Adrenal gland (tissue), 9 donors: ENCODE measurements at regions not wholly inside any gene's neighbourhood (a gene's known extent, or its start where the extent isn't known, plus 50 kb on each side); places are given as distances from the start of the nearest gene placed in this dataset.
"Not testable (repeated sequence)": the region's sequence is repeated elsewhere in the genome, so short reads cannot be mapped to it uniquely, and the experiment has no call there.

Source experiments
- DNase-seq, 7 donors: peaks; one replicate each; pipeline ENCODE4 v3.0.0-alpha.2; 2019 to 2020
- H3K27ac ChIP-seq, 5 donors: fragments of 200-600 bp; sonication (generic) in 4 of 5; 1 replicate in 3 of 5; 2 replicates in 2 of 5; pipeline versions ENCODE4 v1.5.1 to v1.8.0; 2016 to 2020; ENCODE audit warnings: mild to moderate bottlenecking in 1 of 5
- H3K27me3 ChIP-seq: fragments of 200-600 bp; 2 replicates; pipeline ENCODE4 v1.8.0; 2021
- H3K36me3 ChIP-seq, 2 donors: fragments of 200-600 bp; replicated peaks in 1 of 2; 1 replicate in 1 of 2; 2 replicates in 1 of 2; pipeline versions ENCODE4 v1.5.1 to v1.8.0; 2018 to 2022
- H3K4me1 ChIP-seq, 2 donors: fragments of 200-600 bp; replicated peaks in 1 of 2; 1 replicate in 1 of 2; 2 replicates in 1 of 2; pipeline versions ENCODE4 v1.5.1 to v1.8.0; 2018 to 2021
- H3K4me3 ChIP-seq, 4 donors: fragments of 200-600 bp; sonication (generic) in 3 of 4; one replicate each; pipeline ENCODE4 v1.5.1; 2016 to 2018
- H3K9me3 ChIP-seq, 3 donors: fragments of 200-600 bp; sonication (generic) in 1 of 3; replicated peaks in 1 of 3; 1 replicate in 2 of 3; 2 replicates in 1 of 3; pipeline versions ENCODE4 v1.5.1 to v1.8.0; 2016 to 2021
- WGBS, 4 donors: extraction: QIAGEN DNeasy Blood & Tissue Kit in 2 of 4; methylation state at CpG; one replicate each; pipeline versions ENCODE4 v1.1.5 to v1.1.7; 2013 to 2017; 5-methylcytosine and 5-hydroxymethylcytosine counted together
- intact Hi-C, 2 donors: fragments of 100-400 bp; cut with DNase I; formaldehyde crosslinking; loops; one replicate each; pipeline versions ENCODE4 v1.14.1 to v1.15.0; 2022 to 2023
- donor health status: healthy with polysubstance abuse.
- donor health status: Bipolar disorder and iron deficiency.
- donor health status: DM: yes; HTN: yes; CAD: no.
- donor health status: DM: no; HTN: no; CAD: no.
- donor health status: DM: no; HTN: no; CAD: no.

- not testable (repeated sequence) for DNase-seq
- WGBS, 4 donors, result 26 to 82% (median 56%) methylated on average over 2 to 4 of the region's 6 CpGs
Observed at GRCh38 chr2:111439237-111439636, 318.5 kb downstream of the BCL2L11 start.

GRCh38 chr2:111441614-111442013 lies 320.9 kb downstream of the BCL2L11 start:
- H3K36me3 ChIP-seq, H3K9me3 ChIP-seq, H3K4me3 ChIP-seq, H3K27me3 ChIP-seq, intact Hi-C loops, H3K27ac ChIP-seq, H3K4me1 ChIP-seq, DNase-seq: not testable (repeated sequence)
- WGBS, 4 donors, result 73 to 86% (median 81%) methylated on average over 3 to 4 of the region's 5 CpGs

More at GRCh38 chr2:111439237-111439636, 318.5 kb downstream of the BCL2L11 start:
- H3K36me3 ChIP-seq, H3K4me1 ChIP-seq, H3K27me3 ChIP-seq, H3K9me3 ChIP-seq, intact Hi-C loops, H3K27ac ChIP-seq, H3K4me3 ChIP-seq: not testable (repeated sequence)

GRCh38 chr2:111442767-111443454 lies 322.2 kb downstream of the BCL2L11 start:
- H3K36me3 ChIP-seq, intact Hi-C loops, H3K4me3 ChIP-seq, H3K27ac ChIP-seq, H3K27me3 ChIP-seq, H3K9me3 ChIP-seq, H3K4me1 ChIP-seq, DNase-seq: not testable (repeated sequence)
- 78 to 100% (median 83%) methylated on average over 1 to 5 of the region's 8 CpGs; no CpG with 5 or more reads in 1 of the 4 donors for WGBS, 4 donors

GRCh38 chr2:111444516-111444915 lies 323.8 kb downstream of the BCL2L11 start:
- H3K4me3 ChIP-seq, H3K27ac ChIP-seq, DNase-seq, intact Hi-C loops, H3K27me3 ChIP-seq, H3K4me1 ChIP-seq, H3K9me3 ChIP-seq, H3K36me3 ChIP-seq: not testable (repeated sequence)
- WGBS, 4 donors, result no CpG with 5 or more reads among the region's 2 CpGs

GRCh38 chr2:111445191-111445929 lies 324.6 kb downstream of the BCL2L11 start:
- H3K27me3 ChIP-seq, H3K27ac ChIP-seq, intact Hi-C loops, H3K4me3 ChIP-seq, H3K4me1 ChIP-seq, H3K36me3 ChIP-seq, H3K9me3 ChIP-seq, DNase-seq: not testable (repeated sequence)
- no CpG with 5 or more reads among the region's 7 CpGs for WGBS, 4 donors

- H3K27me3 ChIP-seq, H3K36me3 ChIP-seq, H3K27ac ChIP-seq, DNase-seq, H3K4me1 ChIP-seq, H3K9me3 ChIP-seq, H3K4me3 ChIP-seq, intact Hi-C loops: not testable (repeated sequence)
- no CpG with 5 or more reads among the region's 10 CpGs for WGBS, 4 donors
Observed at GRCh38 chr2:111445941-111446340, 325.2 kb downstream of the BCL2L11 start.

GRCh38 chr2:111447482-111447881 lies 326.8 kb downstream of the BCL2L11 start:
- intact Hi-C loops, H3K9me3 ChIP-seq, H3K27me3 ChIP-seq, H3K27ac ChIP-seq, DNase-seq, H3K4me1 ChIP-seq, H3K4me3 ChIP-seq, H3K36me3 ChIP-seq: not testable (repeated sequence)
- 90 to 98% (median 94%) methylated on average over 2 to 4 of the region's 5 CpGs for WGBS, 4 donors

GRCh38 chr2:111448796-111449195 lies 328.1 kb downstream of the BCL2L11 start:
- intact Hi-C loops, DNase-seq, H3K36me3 ChIP-seq, H3K4me1 ChIP-seq, H3K4me3 ChIP-seq, H3K9me3 ChIP-seq, H3K27me3 ChIP-seq, H3K27ac ChIP-seq: not testable (repeated sequence)
- WGBS, 4 donors, result no CpG with 5 or more reads among the region's 8 CpGs

GRCh38 chr2:111450526-111450925 lies 329.8 kb downstream of the BCL2L11 start:
- intact Hi-C loops, H3K4me3 ChIP-seq, H3K36me3 ChIP-seq, H3K9me3 ChIP-seq, H3K27ac ChIP-seq, H3K27me3 ChIP-seq, H3K4me1 ChIP-seq, DNase-seq: not testable (repeated sequence)
- 58 to 84% methylated on average over 2 to 3 of the region's 6 CpGs; no CpG with 5 or more reads in 2 of the 4 donors for WGBS, 4 donors

- H3K27me3 ChIP-seq, DNase-seq, intact Hi-C loops, H3K4me1 ChIP-seq, H3K36me3 ChIP-seq, H3K9me3 ChIP-seq: not testable (repeated sequence)
- WGBS, 4 donors, result 32 to 37% (median 36%) methylated on average over 2 to 3 of the region's 9 CpGs; no CpG with 5 or more reads in 1 of the 4 donors
- Histone ChIP-seq H3K27ac (peak overlapping the region in 3 of 5 donors; percentile 26 to 66 (median 54)), H3K4me3 (peak overlapping the region in 1 of 4 donors; percentile 45)
Observed at GRCh38 chr2:111451692-111452199, 331.0 kb downstream of the BCL2L11 start.

- peak in 5 of 7 donors; percentile 20 to 59 (median 36) for DNase-seq
- H3K36me3 ChIP-seq, H3K9me3 ChIP-seq, H3K27me3 ChIP-seq, intact Hi-C loops, H3K4me1 ChIP-seq: not testable (repeated sequence)
- peak overlapping the region in 3 of 5 donors; percentile 26 to 66 (median 54) for H3K27ac ChIP-seq
- 40 to 56% (median 49%) methylated on average over 6 to 7 of the region's 7 CpGs for WGBS, 4 donors
- peak overlapping the region in 1 of 4 donors; percentile 45 for H3K4me3 ChIP-seq
Observed at GRCh38 chr2:111452208-111452607, 331.5 kb downstream of the BCL2L11 start.
